Spleen (tissue), 11 donors: ENCODE measurements at regions not wholly inside any gene's neighbourhood (a gene's known extent, or its start where the extent isn't known, plus 50 kb on each side); places are given as distances from the start of the nearest gene placed in this dataset.

ENCODE experiments used
- DNase-seq: peaks from one replicate; pipeline ENCODE4 v3.0.0-alpha.2; 2020
- H3K27ac ChIP-seq, 8 donors: fragments of 200-600 bp; sonication (generic) in 7 of 8; 1 replicate in 4 of 8; 2 replicates in 4 of 8; pipeline versions ENCODE4 v1.5.0 to v1.8.0; 2016 to 2021; ENCODE audit warnings: inconsistent platforms in 4 of 8, mild to moderate bottlenecking in 4 of 8, moderate library complexity in 1 of 8
- H3K27me3 ChIP-seq, 7 donors: fragments of 200-600 bp; sonication (generic) in 6 of 7; replicated peaks in 1 of 7; 1 replicate in 4 of 7; 2 replicates in 3 of 7; pipeline versions ENCODE4 v1.5.0 to v1.8.0; 2016 to 2021; ENCODE audit warnings: inconsistent platforms in 3 of 7, mild to moderate bottlenecking in 1 of 7
- H3K36me3 ChIP-seq, 6 donors: fragments of 200-600 bp; sonication (generic) in 5 of 6; 1 replicate in 4 of 6; 2 replicates in 2 of 6; pipeline versions ENCODE4 v1.5.0 to v1.8.0; 2016 to 2021; ENCODE audit warnings: inconsistent platforms in 2 of 6
- H3K4me1 ChIP-seq, 6 donors: fragments of 200-600 bp; sonication (generic) in 5 of 6; 1 replicate in 3 of 6; 2 replicates in 3 of 6; pipeline versions ENCODE4 v1.5.0 to v1.8.0; 2016 to 2021; ENCODE audit warnings: inconsistent platforms in 3 of 6
- H3K4me3 ChIP-seq, 8 donors: fragments of 200-600 bp; sonication (generic) in 7 of 8; 1 replicate in 4 of 8; 2 replicates in 4 of 8; pipeline versions ENCODE4 v1.5.0 to v1.8.0; 2016 to 2021; ENCODE audit warnings: inconsistent platforms in 4 of 8, mild to moderate bottlenecking in 4 of 8, moderate library complexity in 2 of 8
- H3K9me3 ChIP-seq, 8 donors: fragments of 200-600 bp; sonication (generic) in 7 of 8; 1 replicate in 4 of 8; 2 replicates in 4 of 8; pipeline versions ENCODE4 v1.5.0 to v1.8.0; 2016 to 2021; ENCODE audit warnings: inconsistent platforms in 4 of 8
- POLR2A ChIP-seq, 3 donors: fragments of 450-650 bp; IDR thresholded peaks; one replicate each; pipeline ENCODE4 v1.5.1; 2017; ENCODE audit warnings: antibody characterized with exemption in 3 of 3, mild to moderate bottlenecking in 1 of 3
- POLR2AphosphoS5 ChIP-seq, 3 donors: sonication (generic); formaldehyde crosslinking; IDR thresholded peaks; one replicate each; pipeline ENCODE4 v1.5.1; 2017; ENCODE audit warnings: antibody characterized with exemption in 3 of 3
- WGBS, 5 donors: extraction: QIAGEN DNeasy Blood & Tissue Kit in 3 of 5; methylation state at CpG; one replicate each; pipeline versions ENCODE4 v1.1.5 to v1.1.7; 2013 to 2018; 5-methylcytosine and 5-hydroxymethylcytosine counted together
- intact Hi-C: fragments of 100-400 bp; cut with DNase I; formaldehyde crosslinking; loops from one replicate; pipeline ENCODE4 v1.15.0; 2023; ENCODE audit warnings: low total_unique reads
- TF ChIP-seq, protein P1 (sequence below), 11 experiments: fragments of 200-600 bp in 7 of 11; fragments of 450-650 bp in 4 of 11; sonication (generic) in 4 of 11; IDR thresholded peaks in 8 of 11; conservative IDR thresholded peaks in 3 of 11; 1 replicate in 7 of 11; 2 replicates in 4 of 11; pipeline versions ENCODE4 v1.4.0 to v1.8.0; 2016 to 2021; ENCODE audit warnings: antibody characterized with exemption in 11 of 11, inconsistent platforms in 4 of 11, mild to moderate bottlenecking in 1 of 11
- donor health status: healthy with polysubstance abuse.
- donor health status: DM: no; HTN: no; CAD: no; lungs with moderate emphysema.
- donor health status: DM: no; HTN: no; CAD: no.
- donor health status: Bipolar disorder and iron deficiency.
- donor health status: healthy.
- donor health status: DM: no; HTN: no; CAD: no.
- donor health status: DM: yes; HTN: yes; CAD: no.

DNA sequence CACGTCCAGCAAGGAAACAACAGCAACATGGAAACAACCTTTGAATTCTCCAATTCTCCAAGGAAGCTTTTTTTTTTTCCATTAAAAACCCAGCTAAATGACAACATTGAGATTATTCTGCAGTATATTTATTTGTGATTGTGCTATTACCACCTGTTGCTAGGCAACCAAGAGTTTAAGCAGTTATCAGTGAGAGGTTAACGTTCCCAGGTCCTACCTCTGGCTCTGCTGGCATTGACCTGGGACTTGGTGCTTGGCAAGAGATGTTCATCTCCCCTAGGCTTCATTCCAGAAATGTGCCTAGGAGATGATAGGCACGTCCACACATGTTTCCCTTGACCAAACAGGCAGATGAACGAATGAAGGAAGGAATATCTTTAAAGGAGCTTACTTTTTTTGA lies 157.0 kb downstream of the TDRD15 start:
- Histone ChIP-seq H3K27ac (no peak overlapping the region), H3K4me1 (no peaks in the 10 kb centered on the region), H3K36me3 (no peaks in the 10 kb centered on the region), H3K27me3 (no peaks in the 10 kb centered on the region), H3K9me3 (no peaks in the 10 kb centered on the region), H3K4me3 (no peak overlapping the region)
- 76 to 87% (median 83%) methylated on average over 4 of the region's 4 CpGs for WGBS, 5 donors
- no peak for DNase-seq
- intact Hi-C loops, result no loop called here
- TF ChIP-seq POLR2A (IDR thresholded peaks at IDR 0.05) (no peak), POLR2AphosphoS5 (IDR thresholded peaks at IDR 0.05) (no peak)
- TF ChIP-seq, protein P1, sequence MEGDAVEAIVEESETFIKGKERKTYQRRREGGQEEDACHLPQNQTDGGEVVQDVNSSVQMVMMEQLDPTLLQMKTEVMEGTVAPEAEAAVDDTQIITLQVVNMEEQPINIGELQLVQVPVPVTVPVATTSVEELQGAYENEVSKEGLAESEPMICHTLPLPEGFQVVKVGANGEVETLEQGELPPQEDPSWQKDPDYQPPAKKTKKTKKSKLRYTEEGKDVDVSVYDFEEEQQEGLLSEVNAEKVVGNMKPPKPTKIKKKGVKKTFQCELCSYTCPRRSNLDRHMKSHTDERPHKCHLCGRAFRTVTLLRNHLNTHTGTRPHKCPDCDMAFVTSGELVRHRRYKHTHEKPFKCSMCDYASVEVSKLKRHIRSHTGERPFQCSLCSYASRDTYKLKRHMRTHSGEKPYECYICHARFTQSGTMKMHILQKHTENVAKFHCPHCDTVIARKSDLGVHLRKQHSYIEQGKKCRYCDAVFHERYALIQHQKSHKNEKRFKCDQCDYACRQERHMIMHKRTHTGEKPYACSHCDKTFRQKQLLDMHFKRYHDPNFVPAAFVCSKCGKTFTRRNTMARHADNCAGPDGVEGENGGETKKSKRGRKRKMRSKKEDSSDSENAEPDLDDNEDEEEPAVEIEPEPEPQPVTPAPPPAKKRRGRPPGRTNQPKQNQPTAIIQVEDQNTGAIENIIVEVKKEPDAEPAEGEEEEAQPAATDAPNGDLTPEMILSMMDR (IDR thresholded peaks at IDR 0.05 in 8 of 11, conservative IDR thresholded peaks at IDR 0.05 in 3 of 11), result no peak

DNA sequence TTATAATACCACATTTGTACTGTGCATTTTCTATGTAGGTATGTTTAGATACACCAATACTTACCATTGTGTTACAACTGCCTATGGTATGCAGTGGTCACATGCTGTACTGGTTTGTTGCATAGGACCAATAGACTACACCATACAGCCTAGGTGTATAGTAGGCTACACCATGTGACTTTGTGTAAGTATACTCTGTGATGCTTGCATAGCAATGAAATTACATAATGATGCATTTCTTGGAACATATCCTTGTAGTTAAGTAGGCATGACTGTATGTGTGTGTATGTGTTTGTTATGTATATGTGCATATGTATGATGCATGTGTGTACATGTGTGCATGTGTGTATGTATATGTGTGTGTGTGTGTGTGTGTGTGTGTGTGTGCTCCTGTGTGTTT lies 157.6 kb downstream of the TDRD15 start:
- TF ChIP-seq POLR2AphosphoS5 (IDR thresholded peaks at IDR 0.05) (no peak), POLR2A (IDR thresholded peaks at IDR 0.05) (no peak)
- TF ChIP-seq, protein P1 (IDR thresholded peaks at IDR 0.05 in 8 of 11, conservative IDR thresholded peaks at IDR 0.05 in 3 of 11), result no peak
- Histone ChIP-seq H3K4me3 (no peak overlapping the region), H3K36me3 (no peaks in the 10 kb centered on the region), H3K27me3 (no peaks in the 10 kb centered on the region), H3K9me3 (no peaks in the 10 kb centered on the region), H3K27ac (no peak overlapping the region), H3K4me1 (no peaks in the 10 kb centered on the region)
- no peak for DNase-seq
- intact Hi-C loops, result no loop called here

DNA sequence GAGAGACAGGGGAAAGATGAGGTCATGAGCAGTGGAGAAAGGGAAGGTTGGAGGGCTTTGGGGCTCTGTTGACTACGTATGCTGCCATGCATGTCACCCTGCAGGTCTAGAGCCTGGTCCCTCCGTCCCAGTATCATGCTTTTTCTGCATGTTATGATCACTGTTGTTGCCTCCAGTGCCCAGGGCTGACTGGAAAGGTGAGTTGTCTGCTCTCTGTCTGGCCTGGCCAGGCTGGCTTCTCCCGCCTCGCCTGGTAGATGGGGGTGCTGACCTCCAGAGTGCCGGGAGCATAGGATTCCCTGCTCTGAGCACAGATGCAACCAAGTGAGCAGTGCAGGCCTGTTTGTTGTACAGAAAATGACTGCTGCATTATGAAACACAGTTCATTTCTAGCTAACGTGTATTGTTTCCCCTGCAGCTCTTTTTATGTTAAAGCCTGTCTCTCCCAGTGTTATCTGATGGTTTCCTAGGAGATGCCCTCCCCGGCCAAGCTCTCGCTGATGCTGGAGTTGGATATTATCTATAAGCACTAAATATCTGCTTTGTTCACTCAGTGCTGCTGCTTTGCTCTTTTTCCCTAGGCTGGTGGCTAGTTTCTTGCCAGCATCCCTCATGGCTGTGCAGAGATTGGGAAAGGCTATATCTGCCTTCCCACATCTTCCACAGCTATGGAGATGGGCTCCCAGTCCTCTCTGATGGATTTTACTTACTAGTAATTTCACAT lies 158.2 kb downstream of the TDRD15 start:
- no peak for TF ChIP-seq POLR2A (IDR thresholded peaks at IDR 0.05)
- TF ChIP-seq, protein P1 (IDR thresholded peaks at IDR 0.05 in 8 of 11, conservative IDR thresholded peaks at IDR 0.05 in 3 of 11), result no peak
- no peak for TF ChIP-seq POLR2AphosphoS5 (IDR thresholded peaks at IDR 0.05)
- WGBS, 5 donors, result 72 to 81% (median 73%) methylated on average over 8 of the region's 8 CpGs
- no peaks in the 10 kb centered on the region for H3K36me3 ChIP-seq
- no peaks in the 10 kb centered on the region for H3K27me3 ChIP-seq
- intact Hi-C loops, result no loop called here
- no peaks in the 10 kb centered on the region for H3K9me3 ChIP-seq
- DNase-seq, result no peak
- H3K27ac ChIP-seq, result no peak overlapping the region
- no peak overlapping the region for H3K4me3 ChIP-seq
- H3K4me1 ChIP-seq, result no peaks in the 10 kb centered on the region

DNA sequence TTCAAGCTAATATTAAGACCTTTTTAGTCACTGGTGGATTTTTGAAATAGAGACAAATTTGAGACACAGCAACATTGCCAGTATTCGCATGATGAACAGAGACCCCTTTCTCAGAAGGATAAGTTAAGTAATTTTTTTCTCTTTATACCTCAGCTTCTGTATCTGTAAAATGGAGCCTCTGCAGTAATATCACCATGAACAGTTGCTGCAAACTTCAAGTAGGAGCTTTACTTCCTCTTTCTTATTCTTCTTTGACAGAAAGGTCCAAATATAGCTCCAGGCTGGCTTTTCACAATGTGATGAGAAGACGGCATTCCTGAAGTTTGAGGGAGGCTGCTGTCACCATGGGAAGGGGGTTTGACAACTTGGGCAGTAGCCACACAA lies 158.7 kb downstream of the TDRD15 start:
- TF ChIP-seq, protein P1 (IDR thresholded peaks at IDR 0.05 in 8 of 11, conservative IDR thresholded peaks at IDR 0.05 in 3 of 11), result no peak
- TF ChIP-seq POLR2AphosphoS5 (IDR thresholded peaks at IDR 0.05) (no peak), POLR2A (IDR thresholded peaks at IDR 0.05) (no peak)

More for the DNA sequence above, 158.7 kb downstream of the TDRD15 start:
- no peak for DNase-seq
- Histone ChIP-seq H3K4me1 (no peaks in the 10 kb centered on the region), H3K4me3 (no peak overlapping the region), H3K36me3 (no peaks in the 10 kb centered on the region), H3K9me3 (no peaks in the 10 kb centered on the region), H3K27me3 (no peaks in the 10 kb centered on the region), H3K27ac (no peak overlapping the region)
- WGBS, 5 donors, result 56 to 63% (median 61%) methylated on average over 2 of the region's 2 CpGs
- intact Hi-C loops, result no loop called here
